GM18507 (cell line): ENCODE measurements at regions not wholly inside any gene's neighbourhood (a gene's known extent, or its start where the extent isn't known, plus 50 kb on each side); places are given as distances from the start of the nearest gene placed in this dataset.

ENCODE experiments used
- DNase-seq: peaks from one replicate; pipeline ENCODE4 v3.0.0; 2011; ENCODE audit warnings: low read depth; ENCODE audit not compliant: insufficient read length; ENCODE audit errors: extremely low spot score
- FAIRE-seq: peaks from 2 replicates; lab custom pipeline; 2011; peaks lifted over from hg19 to GRCh38; lab: Jason Lieb, UNC

- DNase-seq (no peak), FAIRE-seq (no peak)
Measured at GRCh38 chr16:51509336-51509735, 358.3 kb upstream of the SALL1 start.

DNA sequence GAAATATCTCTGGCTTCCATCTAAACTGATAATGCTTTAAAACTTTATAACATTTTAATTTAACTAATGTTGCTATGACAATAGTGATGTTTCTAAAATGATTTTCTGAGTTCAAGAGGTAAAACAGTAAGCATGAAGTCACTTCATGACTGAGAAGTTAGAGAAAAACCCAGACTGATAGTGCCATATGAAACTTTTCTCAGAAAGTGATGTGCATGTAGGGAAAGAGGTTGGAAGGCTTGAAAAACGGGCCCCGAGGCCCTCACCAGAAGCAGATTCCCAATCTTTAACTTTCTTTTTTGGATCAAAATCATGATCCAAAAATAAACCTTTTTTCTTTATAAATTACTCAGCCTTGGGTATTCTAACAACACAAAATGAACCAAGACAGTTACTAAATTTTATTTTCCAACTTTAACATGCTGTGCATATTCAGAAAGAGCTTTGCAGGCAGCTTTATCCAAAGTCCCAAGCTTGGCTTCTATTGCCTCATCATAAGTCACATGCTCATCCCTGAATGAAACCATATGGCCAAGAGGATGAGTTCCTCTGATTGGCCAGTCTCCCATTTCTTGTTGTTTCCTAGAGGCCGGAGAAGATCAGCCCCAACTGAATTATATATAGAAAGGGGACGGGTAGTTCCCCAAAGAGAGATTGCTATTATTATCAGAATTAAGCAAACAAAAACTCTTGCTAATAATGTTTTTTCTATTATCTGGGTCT is 357.6 kb upstream of the SALL1 start:
- FAIRE-seq, result no peak

DNA sequence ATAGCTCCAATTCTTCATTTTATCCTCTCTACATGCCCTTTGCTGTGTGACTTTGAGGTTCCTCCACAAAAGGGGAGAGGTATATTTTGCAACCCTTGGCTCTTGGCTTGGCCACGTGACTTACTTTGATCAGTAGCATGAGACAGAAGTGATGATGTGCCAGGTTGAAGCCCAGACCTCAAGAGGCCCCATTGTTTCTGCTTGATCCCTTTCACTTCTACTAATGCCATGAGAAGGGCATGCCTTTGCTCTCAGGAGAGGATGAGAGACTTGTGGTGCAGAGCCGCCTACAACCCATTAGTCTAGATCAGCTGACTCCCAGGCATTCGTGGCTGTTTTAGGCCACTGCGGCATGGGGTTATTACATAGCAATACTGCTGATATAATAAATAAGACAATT is 356.2 kb upstream of the SALL1 start:
- DNase-seq (no peak), FAIRE-seq (no peak)

More for the DNA sequence above, 357.6 kb upstream of the SALL1 start:
- DNase-seq, result no peak

- FAIRE-seq, result no peak
- DNase-seq, result no peak
Measured at GRCh38 chr16:51500306-51500705, 349.2 kb upstream of the SALL1 start.

DNA sequence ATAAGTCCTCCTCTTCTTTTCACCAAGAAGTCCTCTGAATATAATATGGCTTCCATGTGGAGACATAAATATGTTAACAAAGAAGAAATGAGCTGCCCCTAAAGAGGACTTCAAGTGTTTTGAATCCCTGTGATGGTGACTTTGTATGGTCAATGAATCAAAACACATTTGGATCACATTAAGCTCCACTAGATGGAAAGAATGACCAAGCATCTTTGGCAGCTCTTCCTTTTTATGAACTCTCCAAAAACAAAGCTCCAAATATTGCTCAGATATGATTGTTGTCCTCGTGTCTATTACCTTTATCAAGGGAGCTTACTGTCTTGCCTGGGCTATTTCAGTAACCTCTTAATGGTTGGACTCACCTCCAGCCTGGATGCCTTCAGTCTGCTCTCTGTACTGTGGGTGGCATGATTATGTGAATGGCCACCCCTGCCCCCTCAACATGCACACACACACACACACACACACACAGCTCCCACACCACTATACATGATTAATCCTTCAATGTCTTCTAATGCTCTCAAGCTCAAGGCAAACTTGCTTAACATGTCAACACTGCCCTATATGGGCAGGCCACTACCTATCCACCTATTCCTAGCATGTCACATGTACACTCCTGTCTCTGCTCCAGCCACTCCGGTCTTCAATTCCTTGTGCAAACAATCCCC is 346.6 kb upstream of the SALL1 start:
- FAIRE-seq (no peak), DNase-seq (no peak)

DNA sequence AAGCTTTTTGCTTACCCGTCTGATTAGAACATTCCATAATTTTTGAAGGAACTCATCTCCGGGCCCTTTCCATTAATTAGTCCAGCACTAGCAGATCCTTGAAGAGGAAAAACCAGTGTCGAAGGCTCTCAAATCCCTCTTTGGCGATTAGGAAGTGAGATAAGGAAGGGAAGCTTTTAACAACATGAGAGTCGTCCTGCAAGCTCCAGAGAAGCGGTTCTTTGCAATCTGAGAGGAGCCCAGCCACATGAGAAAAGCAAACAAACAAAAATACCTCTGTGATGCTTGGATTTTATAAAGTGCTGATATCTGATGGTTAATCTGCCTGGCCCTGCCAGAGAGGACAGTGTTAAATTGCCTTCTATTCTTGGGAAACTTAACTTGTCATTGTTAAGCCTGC is 339.8 kb upstream of the SALL1 start:
- FAIRE-seq (no peak), DNase-seq (no peak)

- FAIRE-seq (no peak), DNase-seq (no peak)
Measured at GRCh38 chr16:51487880-51488279, 336.8 kb upstream of the SALL1 start.

- FAIRE-seq (no peak), DNase-seq (no peak)
Measured at GRCh38 chr16:51474414-51475091, 323.5 kb upstream of the SALL1 start.

GRCh38 chr16:51473091-51473490 is 322.0 kb upstream of the SALL1 start:
- FAIRE-seq, result no peak
- DNase-seq, result no peak

DNA sequence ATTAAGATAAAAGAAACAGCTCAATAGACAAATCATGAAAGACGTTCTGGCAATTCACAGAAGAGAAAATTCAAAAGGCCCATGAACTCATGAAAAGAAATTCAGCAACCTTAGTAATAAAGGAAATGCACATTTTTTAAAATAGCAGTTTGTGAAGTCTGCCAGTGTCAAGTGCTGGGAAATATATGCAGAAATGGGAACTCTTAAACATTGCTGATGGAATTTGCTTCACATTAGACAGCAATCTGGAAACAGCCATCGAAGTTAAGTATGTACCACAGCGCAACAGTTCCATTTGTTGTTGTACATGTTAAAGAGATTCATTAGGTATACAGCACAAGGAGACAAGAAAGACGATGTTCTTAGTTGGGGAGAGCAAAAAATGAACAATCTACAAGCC is 319.4 kb upstream of the SALL1 start:
- no peak for FAIRE-seq
- DNase-seq, result no peak

GRCh38 chr16:51464996-51465395 is 313.9 kb upstream of the SALL1 start:
- DNase-seq (no peak), FAIRE-seq (no peak)

- no peak for FAIRE-seq
Measured at GRCh38 chr16:51461255-51461654, 310.2 kb upstream of the SALL1 start.

DNA sequence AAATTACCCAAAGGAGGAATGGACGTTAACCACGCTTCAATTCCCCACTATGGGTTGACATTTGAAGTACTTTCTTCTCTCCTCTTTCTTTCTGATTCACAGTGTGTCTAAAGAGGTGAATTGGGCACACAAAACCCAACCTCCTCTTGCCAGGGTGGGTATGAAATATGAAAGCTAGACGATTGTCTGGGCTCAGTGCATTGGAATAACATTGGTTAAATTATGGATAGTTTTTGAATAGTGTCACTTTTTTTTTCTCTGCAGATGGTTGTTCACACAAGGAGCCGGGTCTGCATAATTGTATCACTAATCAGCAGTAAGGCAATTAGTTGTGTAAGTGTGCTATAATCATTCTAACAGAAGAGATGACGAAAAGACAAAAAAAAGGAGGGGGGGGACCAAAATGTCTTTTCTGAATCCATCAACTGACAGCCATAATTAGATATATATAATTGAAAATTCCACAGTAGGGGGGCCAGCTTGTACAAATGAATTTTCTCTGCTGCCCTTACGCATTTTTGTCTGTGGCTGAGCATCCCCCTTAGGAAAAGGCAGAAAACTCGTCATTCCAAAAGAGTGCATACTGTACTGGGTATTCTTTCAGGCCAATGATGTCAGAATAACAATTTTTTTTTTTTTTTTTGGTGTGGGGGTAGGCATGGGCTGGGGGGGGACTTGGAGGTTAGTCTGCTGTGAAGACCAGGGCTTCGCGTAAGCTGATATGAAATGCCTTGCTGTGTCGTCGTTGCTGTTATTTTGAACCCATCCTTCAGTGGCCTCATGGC is 307.5 kb upstream of the SALL1 start:
- FAIRE-seq, result no peak
- DNase-seq, result no peak

More at GRCh38 chr16:51461255-51461654, 310.2 kb upstream of the SALL1 start:
- DNase-seq, result no peak

DNA sequence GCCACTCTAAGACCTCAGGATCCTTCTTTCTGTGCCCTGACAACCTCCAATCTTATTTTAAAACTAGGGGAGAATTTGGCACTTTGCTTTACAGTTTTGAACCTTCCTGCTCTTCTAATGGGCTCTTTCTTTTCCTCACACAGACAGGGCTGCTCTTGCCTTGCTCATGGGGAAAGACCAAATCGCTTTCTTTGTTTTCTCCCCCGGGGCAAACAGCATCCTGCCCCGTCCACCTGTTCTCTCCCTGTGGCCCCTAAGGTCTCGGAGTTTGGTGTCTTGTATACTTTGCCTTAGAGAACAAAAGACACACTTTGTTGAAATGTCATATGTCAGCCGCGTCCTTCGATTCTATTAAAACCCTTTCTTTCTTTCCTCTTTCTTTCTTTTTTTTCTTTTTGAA is 306.7 kb upstream of the SALL1 start:
- DNase-seq (no peak), FAIRE-seq (no peak)

DNA sequence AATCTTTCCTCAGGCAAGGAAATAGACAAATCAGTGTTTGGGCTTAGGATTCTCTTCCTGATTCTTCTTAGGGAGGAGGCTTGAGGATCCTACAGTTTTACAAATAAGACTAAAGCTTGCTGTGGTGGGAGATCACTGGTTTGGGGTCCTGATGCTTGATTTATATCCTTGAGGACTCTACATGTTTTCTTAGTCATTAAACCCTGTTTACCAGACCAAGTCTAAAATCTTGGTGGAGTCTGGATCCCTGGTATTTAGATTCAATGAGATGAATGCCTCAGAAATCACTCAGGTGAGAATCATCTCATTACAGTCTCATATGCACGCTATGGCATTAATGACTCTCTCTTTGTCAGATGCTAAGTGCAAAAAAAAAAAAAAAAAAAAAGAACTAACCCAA is 304.3 kb upstream of the SALL1 start:
- DNase-seq (no peak), FAIRE-seq (no peak)

- FAIRE-seq (no peak), DNase-seq (no peak)
Measured at GRCh38 chr16:51453251-51453650, 302.2 kb upstream of the SALL1 start.

GRCh38 chr16:51450909-51451308 is 299.8 kb upstream of the SALL1 start:
- FAIRE-seq (no peak), DNase-seq (no peak)

DNA sequence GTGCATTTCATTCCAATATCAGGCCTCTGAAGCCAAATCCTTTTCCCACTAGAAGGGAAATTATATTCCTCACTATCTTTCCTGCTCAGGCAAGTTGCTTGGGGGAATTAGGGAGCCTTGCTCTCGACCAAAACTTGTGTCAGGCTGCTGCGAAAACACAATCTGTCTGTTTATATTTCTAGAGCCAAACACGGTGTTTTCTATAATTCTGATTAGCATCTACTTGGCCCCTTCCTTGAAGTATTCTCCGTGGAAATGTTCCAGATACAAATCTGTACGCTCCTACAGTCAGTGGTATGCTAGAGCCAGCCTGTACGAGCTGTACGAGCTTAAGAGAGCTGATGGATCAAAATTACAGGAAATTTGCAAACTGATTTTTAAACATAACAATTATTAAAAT is 299.3 kb upstream of the SALL1 start:
- no peak for DNase-seq
- no peak for FAIRE-seq

DNA sequence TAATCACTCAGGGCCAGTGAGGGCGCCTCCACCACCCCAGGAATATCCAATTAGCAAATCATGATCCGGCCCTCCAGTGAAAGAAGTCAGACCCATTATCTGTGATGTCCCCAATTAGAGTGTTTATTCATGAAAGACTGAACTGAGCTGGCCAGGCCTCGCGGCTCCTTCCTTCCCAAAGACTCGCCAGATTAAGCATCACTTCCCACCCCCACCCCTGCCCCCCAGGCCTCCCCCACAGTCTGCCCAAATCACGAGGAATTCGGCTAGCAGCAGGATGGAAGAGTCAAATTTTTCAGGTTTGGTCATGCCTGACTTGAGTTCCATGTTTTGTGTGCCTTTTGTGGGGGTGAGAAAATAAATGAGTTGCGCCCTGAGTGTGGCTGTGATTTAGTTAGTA is 298.4 kb upstream of the SALL1 start:
- DNase-seq, result no peak
- no peak for FAIRE-seq

- FAIRE-seq, result no peak
Measured at GRCh38 chr16:51445250-51445649, 294.2 kb upstream of the SALL1 start.

More at GRCh38 chr16:51445250-51445649, 294.2 kb upstream of the SALL1 start:
- no peak for DNase-seq
